Rectal smooth muscle tissue (tissue), 1 donor: ENCODE measurements at regions not wholly inside any gene's neighbourhood (a gene's known extent, or its start where the extent isn't known, plus 50 kb on each side); places are given as distances from the start of the nearest gene placed in this dataset.
A peak's percentile ranks its signal among the peaks of the same experiment; 100 is the strongest.

Experiments
- H3K27ac ChIP-seq: one replicate; pipeline ENCODE4 v1.7.0; 2013; ENCODE audit warnings: low read depth, low read length, inconsistent platforms
- H3K27me3 ChIP-seq: one replicate; pipeline ENCODE4 v1.7.0; 2013; ENCODE audit warnings: low read length; ENCODE audit not compliant: control insufficient read depth, insufficient read depth
- H3K36me3 ChIP-seq: one replicate; pipeline ENCODE4 v1.7.0; 2013; ENCODE audit warnings: low read length; ENCODE audit not compliant: control insufficient read depth, insufficient read depth
- H3K4me1 ChIP-seq: one replicate; pipeline ENCODE4 v1.7.0; 2013; ENCODE audit warnings: low read length; ENCODE audit not compliant: control insufficient read depth, insufficient read depth
- H3K4me3 ChIP-seq: one replicate; pipeline ENCODE4 v1.7.0; 2013; ENCODE audit warnings: low read length
- H3K9ac ChIP-seq: one replicate; pipeline ENCODE4 v1.7.0; 2013; ENCODE audit warnings: low read length

GRCh38 chr14:65330416-65330815 lies 82.1 kb upstream of the FUT8 start:
- Histone ChIP-seq H3K4me3 (no peak overlapping the region), H3K27ac (no peak overlapping the region)

GRCh38 chr14:65331652-65332051 lies 80.9 kb upstream of the FUT8 start:
- Histone ChIP-seq H3K4me1 (peaks cover 9% of the 10 kb centered on the region), H3K27ac (no peak overlapping the region), H3K9ac (no peak overlapping the region), H3K36me3 (no peaks in the 10 kb centered on the region), H3K27me3 (no peaks in the 10 kb centered on the region), H3K4me3 (no peak overlapping the region)

More at GRCh38 chr14:65330416-65330815, 82.1 kb upstream of the FUT8 start:
- H3K9ac ChIP-seq, result no peak overlapping the region
- H3K27me3 ChIP-seq, result no peaks in the 10 kb centered on the region
- peaks cover 9% of the 10 kb centered on the region for H3K4me1 ChIP-seq
- no peaks in the 10 kb centered on the region for H3K36me3 ChIP-seq

DNA sequence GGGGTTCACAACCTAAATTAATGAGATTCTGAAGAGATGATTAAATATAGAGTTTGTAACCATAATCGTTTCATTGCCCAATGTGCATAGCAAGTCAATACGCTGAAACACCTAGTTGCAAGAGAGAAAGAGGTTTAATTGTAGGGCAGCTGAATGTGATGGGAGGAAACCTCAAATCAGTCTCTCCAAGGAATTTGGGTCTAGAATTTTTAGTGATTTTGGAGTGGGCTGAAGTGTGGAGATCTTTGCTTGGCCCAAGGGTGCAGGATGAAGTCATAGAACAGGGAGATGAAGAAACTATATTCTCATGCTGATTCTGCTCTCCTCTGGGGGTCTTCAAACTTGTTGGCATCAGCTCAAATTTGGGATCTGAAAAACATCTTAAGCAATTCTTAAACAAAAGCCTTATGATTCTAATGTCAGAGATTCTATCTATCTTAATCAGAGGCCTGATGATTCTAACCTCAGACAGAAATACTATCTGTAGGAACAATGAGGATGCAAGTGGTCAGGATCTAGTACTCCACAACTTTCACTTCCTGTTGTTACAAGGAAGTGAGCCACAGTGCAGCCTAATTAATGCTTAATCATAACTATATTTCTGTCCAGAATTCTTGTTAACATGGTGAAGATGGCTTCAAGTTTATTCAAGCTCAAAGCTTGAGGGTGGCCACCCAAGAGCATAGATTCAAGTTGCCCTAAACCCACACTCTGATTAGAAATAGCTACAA lies 80.2 kb upstream of the FUT8 start:
- Histone ChIP-seq H3K4me3 (no peak overlapping the region), H3K27me3 (no peaks in the 10 kb centered on the region), H3K4me1 (peaks cover 9% of the 10 kb centered on the region), H3K27ac (no peak overlapping the region), H3K36me3 (no peaks in the 10 kb centered on the region), H3K9ac (no peak overlapping the region)

GRCh38 chr14:65333943-65334687 lies 78.4 kb upstream of the FUT8 start:
- no peak overlapping the region for H3K9ac ChIP-seq
- no peaks in the 10 kb centered on the region for H3K36me3 ChIP-seq
- H3K4me1 ChIP-seq, result peaks cover 9% of the 10 kb centered on the region
- H3K27me3 ChIP-seq, result no peaks in the 10 kb centered on the region
- no peak overlapping the region for H3K27ac ChIP-seq
- peak overlapping the region; percentile 7 for H3K4me3 ChIP-seq

DNA sequence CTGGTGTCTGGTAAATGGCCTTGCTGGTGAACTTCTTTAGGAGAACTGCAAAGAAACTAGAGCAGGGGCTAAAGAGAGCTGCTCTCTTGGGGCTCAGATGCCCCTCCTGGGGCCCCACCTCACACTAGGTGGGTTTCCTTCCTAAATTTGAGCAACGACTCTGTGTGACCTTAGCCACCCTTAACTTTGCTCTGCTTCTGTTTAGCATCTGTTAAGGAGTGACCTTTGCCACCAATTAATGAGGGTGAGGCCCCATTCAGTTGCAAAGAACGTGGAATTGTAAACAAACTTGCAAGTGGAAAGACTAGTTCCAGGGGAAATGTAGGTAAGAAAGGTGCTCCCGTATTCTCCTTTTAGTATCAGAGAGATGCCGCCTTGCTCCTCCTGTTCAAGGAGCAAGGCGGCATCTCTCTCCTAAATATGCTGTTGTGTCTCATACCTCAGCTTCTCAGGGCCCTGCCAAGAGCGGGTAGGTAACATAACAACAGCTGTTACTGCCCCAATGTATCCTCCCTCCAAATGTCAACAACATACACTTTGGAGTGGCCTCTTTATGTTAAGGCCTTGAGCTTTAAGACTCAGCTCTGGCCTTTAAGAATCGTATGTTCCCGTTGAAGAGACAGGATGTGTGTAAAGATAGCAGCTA lies 77.6 kb upstream of the FUT8 start:
- no peaks in the 10 kb centered on the region for H3K27me3 ChIP-seq
- H3K4me3 ChIP-seq, result peak overlapping the region; percentile 7
- H3K9ac ChIP-seq, result no peak overlapping the region
- no peak overlapping the region for H3K27ac ChIP-seq
- H3K36me3 ChIP-seq, result no peaks in the 10 kb centered on the region
- H3K4me1 ChIP-seq, result peaks cover 9% of the 10 kb centered on the region

DNA sequence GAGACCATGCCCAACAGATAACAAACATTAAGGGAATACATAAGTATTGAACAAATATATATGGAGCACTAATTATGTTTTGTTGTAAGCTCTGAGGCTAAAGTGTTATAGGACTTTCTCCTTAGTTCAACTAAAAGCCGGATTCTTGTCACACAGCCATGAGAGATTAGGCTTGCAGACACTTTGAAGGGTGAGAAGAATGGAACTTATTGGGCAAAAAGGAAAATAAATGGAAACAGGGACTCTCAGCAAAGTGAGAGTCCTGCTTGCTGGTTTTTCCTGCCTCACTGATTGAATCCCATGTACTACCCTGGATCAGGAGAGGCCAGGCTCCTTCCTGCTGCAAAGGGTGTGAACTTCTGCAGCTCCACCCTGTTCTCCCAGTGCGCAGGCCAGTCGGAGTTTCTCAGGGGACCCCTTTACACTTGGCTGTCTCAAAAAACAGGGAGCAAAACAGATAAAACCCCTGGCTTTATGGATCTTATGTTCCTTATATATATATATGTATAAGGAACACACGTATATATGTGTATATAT lies 77.1 kb upstream of the FUT8 start:
- Histone ChIP-seq H3K4me1 (peaks cover 9% of the 10 kb centered on the region), H3K4me3 (no peak overlapping the region), H3K9ac (no peak overlapping the region), H3K36me3 (no peaks in the 10 kb centered on the region), H3K27me3 (no peaks in the 10 kb centered on the region), H3K27ac (no peak overlapping the region)

DNA sequence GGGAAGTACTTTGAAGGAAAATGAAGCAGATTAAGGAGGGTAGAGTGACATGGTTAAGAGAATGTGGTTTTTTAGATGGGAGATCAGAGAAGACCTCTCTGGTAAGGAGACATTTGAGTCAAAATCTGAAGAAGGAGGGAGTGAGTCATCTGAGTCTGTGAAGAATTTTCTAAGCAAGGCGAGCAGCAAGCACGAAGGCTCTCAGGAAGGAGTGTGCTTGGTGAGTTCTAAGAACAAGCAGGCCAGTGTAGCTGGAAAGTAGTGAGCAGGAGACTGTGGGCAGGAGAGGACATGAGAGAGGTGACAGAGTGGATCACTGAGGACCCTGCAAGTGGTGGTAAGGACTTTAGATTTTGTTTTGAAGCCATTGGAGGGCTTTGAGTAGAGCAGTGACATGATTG lies 76.3 kb upstream of the FUT8 start:
- Histone ChIP-seq H3K9ac (no peak overlapping the region), H3K36me3 (no peaks in the 10 kb centered on the region), H3K27me3 (no peaks in the 10 kb centered on the region), H3K4me1 (peaks cover 9% of the 10 kb centered on the region), H3K4me3 (no peak overlapping the region), H3K27ac (no peak overlapping the region)

GRCh38 chr14:65339866-65340265 lies 72.7 kb upstream of the FUT8 start:
- no peak overlapping the region for H3K9ac ChIP-seq
- peaks cover under 1% of the 10 kb centered on the region for H3K4me1 ChIP-seq
- H3K4me3 ChIP-seq, result no peak overlapping the region
- H3K36me3 ChIP-seq, result no peaks in the 10 kb centered on the region
- H3K27ac ChIP-seq, result no peak overlapping the region
- no peaks in the 10 kb centered on the region for H3K27me3 ChIP-seq

DNA sequence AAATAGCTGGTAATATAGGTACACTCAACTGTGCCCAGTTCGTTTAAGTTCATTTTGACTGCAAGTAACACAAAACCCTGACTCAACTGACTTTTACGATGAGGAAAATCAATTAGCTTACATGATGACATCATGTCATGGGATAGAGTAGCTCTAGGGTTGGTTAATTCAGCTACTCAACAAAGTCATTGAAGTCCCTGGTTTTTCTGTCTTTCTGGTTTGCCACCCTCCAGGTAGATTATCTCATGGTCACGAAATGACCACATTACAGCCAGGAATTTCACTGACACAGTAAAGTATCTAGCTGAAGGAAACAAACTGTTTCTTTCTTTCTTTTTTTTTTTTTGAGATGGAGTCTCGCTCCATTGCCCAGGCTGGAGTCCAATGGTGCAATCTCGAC lies 68.5 kb upstream of the FUT8 start:
- no peaks in the 10 kb centered on the region for H3K27me3 ChIP-seq
- no peaks in the 10 kb centered on the region for H3K36me3 ChIP-seq

DNA sequence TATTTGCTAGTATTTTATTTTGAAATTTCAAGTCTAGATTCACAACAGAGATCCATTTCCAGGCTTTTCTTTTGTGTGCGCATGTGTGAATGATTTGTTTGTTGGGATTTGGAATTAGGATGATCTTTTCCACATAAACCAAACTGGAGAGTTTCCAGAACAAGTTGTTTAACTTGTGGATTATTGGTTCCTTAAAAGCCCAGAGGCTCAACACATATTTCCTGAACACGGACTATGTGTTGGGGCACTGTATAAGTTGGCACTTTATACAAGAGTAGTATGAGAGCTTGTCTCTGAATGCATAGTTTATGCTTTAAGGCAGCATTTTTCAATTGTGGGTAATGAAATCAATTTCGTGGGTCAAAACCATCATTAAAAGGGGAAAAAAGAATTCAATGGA lies 67.3 kb upstream of the FUT8 start:
- Histone ChIP-seq H3K27me3 (no peaks in the 10 kb centered on the region), H3K27ac (no peak overlapping the region), H3K36me3 (no peaks in the 10 kb centered on the region), H3K4me1 (no peaks in the 10 kb centered on the region), H3K9ac (no peak overlapping the region), H3K4me3 (no peak overlapping the region)

More for the DNA sequence above, 68.5 kb upstream of the FUT8 start:
- no peaks in the 10 kb centered on the region for H3K4me1 ChIP-seq
- H3K9ac ChIP-seq, result no peak overlapping the region
- H3K27ac ChIP-seq, result no peak overlapping the region
- no peak overlapping the region for H3K4me3 ChIP-seq

DNA sequence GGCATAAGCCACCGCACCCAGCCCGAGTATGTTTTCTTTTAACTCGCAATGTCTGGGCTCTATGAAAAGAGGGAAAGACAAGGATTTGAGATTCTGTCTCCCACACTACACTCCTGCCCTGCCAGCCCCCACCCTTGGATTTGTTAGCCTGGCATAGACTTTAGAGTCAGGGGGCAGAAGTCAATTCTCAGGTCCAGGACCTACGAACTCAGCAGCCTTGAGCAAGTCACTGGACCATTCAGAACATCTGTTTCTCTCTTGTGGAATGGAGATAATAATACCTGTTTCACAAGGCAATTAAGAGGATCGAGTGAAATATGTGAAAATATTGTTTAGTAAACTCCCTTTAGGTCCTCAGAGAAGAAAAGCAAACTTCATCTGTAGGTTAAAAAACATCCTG lies 66.1 kb upstream of the FUT8 start:
- no peak overlapping the region for H3K4me3 ChIP-seq
- no peak overlapping the region for H3K9ac ChIP-seq
- no peak overlapping the region for H3K27ac ChIP-seq
- H3K4me1 ChIP-seq, result no peaks in the 10 kb centered on the region
- no peaks in the 10 kb centered on the region for H3K36me3 ChIP-seq
- H3K27me3 ChIP-seq, result no peaks in the 10 kb centered on the region

- Histone ChIP-seq H3K4me3 (no peak overlapping the region), H3K27ac (no peak overlapping the region), H3K36me3 (no peaks in the 10 kb centered on the region), H3K4me1 (no peaks in the 10 kb centered on the region), H3K27me3 (no peaks in the 10 kb centered on the region), H3K9ac (no peak overlapping the region)
These were observed 65.6 kb upstream of the FUT8 start for GRCh38 chr14:65346895-65347294.
